ENCODE measurements at regions not wholly inside any gene's neighbourhood (a gene's known extent, or its start where the extent isn't known, plus 50 kb on each side); places are given as distances from the start of the nearest gene placed in this dataset.
"Not testable (repeated sequence)": the region's sequence is repeated elsewhere in the genome, so short reads cannot be mapped to it uniquely, and the experiment has no call there.

- H3K27me3 Mint-ChIP-seq (ENCODE audit: low read depth) = peaks cover 18% of the 10 kb centered on the region
- TF ChIP-seq ZNF512 (CRISPR knock-in tag; IDR thresholded peaks at IDR 0.05; ENCODE audit: borderline replicate concordance) = no peak
- TF ChIP-seq, protein P1, sequence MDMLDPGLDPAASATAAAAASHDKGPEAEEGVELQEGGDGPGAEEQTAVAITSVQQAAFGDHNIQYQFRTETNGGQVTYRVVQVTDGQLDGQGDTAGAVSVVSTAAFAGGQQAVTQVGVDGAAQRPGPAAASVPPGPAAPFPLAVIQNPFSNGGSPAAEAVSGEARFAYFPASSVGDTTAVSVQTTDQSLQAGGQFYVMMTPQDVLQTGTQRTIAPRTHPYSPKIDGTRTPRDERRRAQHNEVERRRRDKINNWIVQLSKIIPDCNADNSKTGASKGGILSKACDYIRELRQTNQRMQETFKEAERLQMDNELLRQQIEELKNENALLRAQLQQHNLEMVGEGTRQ (CRISPR knock-in tag; IDR thresholded peaks at IDR 0.05) = peak; percentile 33; the same call in 1 of the 2 replicates
- H3K9me3 Mint-ChIP-seq = peaks cover 21% of the 10 kb centered on the region
- CTCF ChIA-PET = interaction anchor here (1.0 kb wide), 1 partner anchor 55 kb away, joined by 3 read pairs; no protein-coding TSS in a partner anchor
- peaks cover 18% of the 10 kb centered on the region for H3K36me3 Mint-ChIP-seq
- POLR2A ChIA-PET = no interaction called here
- H3K4me3 Mint-ChIP-seq = no peak overlapping the region
- no peak for DNase-seq (ENCODE audit: low spot score)
- ATAC-seq = no peak
- H3K4me1 Mint-ChIP-seq = peaks cover 30% of the 10 kb centered on the region
- no peak overlapping the region for H3K27ac Mint-ChIP-seq
These were observed 65.9 kb upstream of the ADGRL1 start for GRCh38 chr19:14271840-14272239.

- POLR2A ChIA-PET = interaction anchor here (0.6 kb wide), 1 partner anchor 156 kb away, joined by 4 read pairs; no protein-coding TSS in a partner anchor
These were observed 64.6 kb upstream of the ADGRL1 start for GRCh38 chr19:14270557-14270956.

GRCh38 chr19:14267224-14267741 lies 61.3 kb upstream of the ADGRL1 start:
- H3K4me3 Mint-ChIP-seq = no peak overlapping the region
- H3K27me3 Mint-ChIP-seq (ENCODE audit: low read depth) = peaks cover 18% of the 10 kb centered on the region
- peaks cover 36% of the 10 kb centered on the region for H3K4me1 Mint-ChIP-seq
- no peak overlapping the region for H3K27ac Mint-ChIP-seq
- H3K36me3 Mint-ChIP-seq = no peaks in the 10 kb centered on the region
- ATAC-seq = no peak
- POLR2A ChIA-PET = no interaction called here
- CTCF ChIA-PET = interaction anchor here (2.4 to 2.7 kb wide), 2 partner anchors 81 to 139 kb away, joined by 8 to 12 read pairs; no protein-coding TSS in a partner anchor
- no peak for TF ChIP-seq SMAD3 (CRISPR knock-in tag; IDR thresholded peaks at IDR 0.05; ENCODE audit: borderline replicate concordance)
- TF ChIP-seq, protein P2, sequence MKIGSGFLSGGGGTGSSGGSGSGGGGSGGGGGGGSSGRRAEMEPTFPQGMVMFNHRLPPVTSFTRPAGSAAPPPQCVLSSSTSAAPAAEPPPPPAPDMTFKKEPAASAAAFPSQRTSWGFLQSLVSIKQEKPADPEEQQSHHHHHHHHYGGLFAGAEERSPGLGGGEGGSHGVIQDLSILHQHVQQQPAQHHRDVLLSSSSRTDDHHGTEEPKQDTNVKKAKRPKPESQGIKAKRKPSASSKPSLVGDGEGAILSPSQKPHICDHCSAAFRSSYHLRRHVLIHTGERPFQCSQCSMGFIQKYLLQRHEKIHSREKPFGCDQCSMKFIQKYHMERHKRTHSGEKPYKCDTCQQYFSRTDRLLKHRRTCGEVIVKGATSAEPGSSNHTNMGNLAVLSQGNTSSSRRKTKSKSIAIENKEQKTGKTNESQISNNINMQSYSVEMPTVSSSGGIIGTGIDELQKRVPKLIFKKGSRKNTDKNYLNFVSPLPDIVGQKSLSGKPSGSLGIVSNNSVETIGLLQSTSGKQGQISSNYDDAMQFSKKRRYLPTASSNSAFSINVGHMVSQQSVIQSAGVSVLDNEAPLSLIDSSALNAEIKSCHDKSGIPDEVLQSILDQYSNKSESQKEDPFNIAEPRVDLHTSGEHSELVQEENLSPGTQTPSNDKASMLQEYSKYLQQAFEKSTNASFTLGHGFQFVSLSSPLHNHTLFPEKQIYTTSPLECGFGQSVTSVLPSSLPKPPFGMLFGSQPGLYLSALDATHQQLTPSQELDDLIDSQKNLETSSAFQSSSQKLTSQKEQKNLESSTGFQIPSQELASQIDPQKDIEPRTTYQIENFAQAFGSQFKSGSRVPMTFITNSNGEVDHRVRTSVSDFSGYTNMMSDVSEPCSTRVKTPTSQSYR (CRISPR knock-in tag; IDR thresholded peaks at IDR 0.05) = no peak
- no peak for TF ChIP-seq OVOL2 (CRISPR knock-in tag; IDR thresholded peaks at IDR 0.05; ENCODE audit: borderline replicate concordance)
- 0 out of 2 replicates have a peak, but pooled peaks have one; percentile 44 for TF ChIP-seq ESRRA (CRISPR knock-in tag; IDR thresholded peaks at IDR 0.05; ENCODE audit: borderline replicate concordance)
- peak; percentile 61; the same call in 1 of the 2 replicates for TF ChIP-seq FOXP1 (CRISPR knock-in tag; IDR thresholded peaks at IDR 0.05; ENCODE audit: borderline replicate concordance)
- no peaks in the 10 kb centered on the region for H3K9me3 Mint-ChIP-seq
- no peak for DNase-seq (ENCODE audit: low spot score)

More at GRCh38 chr19:14270557-14270956, 64.6 kb upstream of the ADGRL1 start:
- H3K9me3 Mint-ChIP-seq; H3K4me3 Mint-ChIP-seq; H3K27ac Mint-ChIP-seq; DNase-seq (ENCODE audit: low spot score); ATAC-seq; CTCF ChIA-PET; H3K36me3 Mint-ChIP-seq: not testable (repeated sequence)
- Mint-ChIP-seq H3K4me1 (peaks cover 33% of the 10 kb centered on the region), H3K27me3 (ENCODE audit: low read depth) (peaks cover 21% of the 10 kb centered on the region)

GRCh38 chr19:14266208-14266607 lies 60.2 kb upstream of the ADGRL1 start:
- not testable (repeated sequence) for H3K27ac Mint-ChIP-seq; H3K9me3 Mint-ChIP-seq; ATAC-seq; DNase-seq (ENCODE audit: low spot score); H3K36me3 Mint-ChIP-seq
- H3K4me1 Mint-ChIP-seq = peaks cover 29% of the 10 kb centered on the region
- ChIA-PET POLR2A (interaction anchor here (1.2 to 1.3 kb wide), 2 partner anchors 17 to 19 kb away, joined by 4 to 5 read pairs; no protein-coding TSS in a partner anchor), CTCF (interaction anchor here (0.7 to 2.7 kb wide), 12 partner anchors 12 to 140 kb away, joined by 3 to 15 read pairs (median 4); partner anchors contain the start of gene ASF1B)
- H3K27me3 Mint-ChIP-seq (ENCODE audit: low read depth) = peaks cover 15% of the 10 kb centered on the region
- peak overlapping the region; percentile 69 for H3K4me3 Mint-ChIP-seq
- TF ChIP-seq ZNF121 (CRISPR knock-in tag; IDR thresholded peaks at IDR 0.05) = peak; percentile 98

All from WTC11 (cell line).